GM12878 (cell line): ENCODE measurements at regions not wholly inside any gene's neighbourhood (a gene's known extent, or its start where the extent isn't known, plus 50 kb on each side); places are given as distances from the start of the nearest gene placed in this dataset.

Experiments used
- ATAC-seq: fragments of 200-7000 bp; cut with Tn5 transposase; 3 replicates; pipeline ENCODE4 v1.9.1; 2020; ENCODE audit warnings: mild to moderate bottlenecking, moderate library complexity
- BruUV-seq: library from RNA; stranded (reverse); fragments of 400-500 nt; replicated peaks from 2 replicates; lab custom pipeline; 2021; lab: Mats Ljungman, UMichigan
- CTCF ChIA-PET: fragments of 300-600 bp; sonication (Branson Sonifier 250); formaldehyde crosslinking; extraction: SDS; loops from one replicate; lab custom pipeline; 2021; ENCODE audit warnings: inconsistent platforms; lab: Yijun Ruan, JAX
- POLR2A ChIA-PET: fragments of 350-600 bp; formaldehyde crosslinking; extraction: SDS; loops from one replicate; lab custom pipeline; 2021; ENCODE audit warnings: inconsistent platforms; lab: Charles Lee
- RAD21 ChIA-PET: fragments of 300-600 bp; sonication (Branson Sonifier 250); formaldehyde crosslinking; loops from one replicate; lab custom pipeline; 2023; ENCODE audit warnings: antibody characterized with exemption; ENCODE audit not compliant: unreplicated experiment; lab: Charles Lee
- SMC1A ChIA-PET: fragments of 300-600 bp; sonication (Branson Sonifier 250); formaldehyde crosslinking; loops from one replicate; lab custom pipeline; 2023; ENCODE audit not compliant: unreplicated experiment, uncharacterized antibody; lab: Charles Lee
- DNase-seq: peaks from one replicate; pipeline ENCODE4 v3.0.0-alpha.2; 2011; ENCODE audit warnings: low read depth, low spot score
- FAIRE-seq: peaks from 3 replicates; lab custom pipeline; 2011; peaks lifted over from hg19 to GRCh38; lab: Jason Lieb, UNC
- H2AFZ ChIP-seq: 2 replicates; pipeline ENCODE4 v1.6.0; 2011; ENCODE audit warnings: low read depth, low read length, control low read depth; ENCODE audit not compliant: control insufficient read depth
- H3K27ac ChIP-seq: 2 replicates; pipeline ENCODE4 v1.5.1; 2011; ENCODE audit warnings: control low read depth; ENCODE audit not compliant: control insufficient read depth, insufficient read depth
- H3K27me3 ChIP-seq, 2 experiments: replicated peaks in 1 of 2; 2 replicates each; pipeline versions ENCODE4 v1.6.0 to v1.6.1; 2011; ENCODE audit warnings: low read length in 1 of 2; ENCODE audit not compliant: control insufficient read depth in 2 of 2, insufficient read depth in 2 of 2
- H3K36me3 ChIP-seq, 2 experiments: 2 replicates each; pipeline ENCODE4 v1.5.1; 2011; ENCODE audit warnings: low read length in 1 of 2; ENCODE audit not compliant: control insufficient read depth in 2 of 2, insufficient read depth in 2 of 2
- H3K4me1 ChIP-seq: 2 replicates; pipeline ENCODE4 v1.6.1; 2011; ENCODE audit warnings: mild to moderate bottlenecking, low read length, moderate library complexity, mixed read lengths; ENCODE audit not compliant: control insufficient read depth, insufficient read depth
- H3K4me2 ChIP-seq: 2 replicates; pipeline ENCODE4 v1.6.0; 2011; ENCODE audit warnings: control low read depth; ENCODE audit not compliant: control insufficient read depth, insufficient read depth
- H3K4me3 ChIP-seq: fragments of 200-600 bp; sonication (generic); 2 replicates; pipeline ENCODE4 v1.5.1; 2016
- H3K79me2 ChIP-seq: 2 replicates; pipeline ENCODE4 v1.6.0; 2011; ENCODE audit warnings: low read length; ENCODE audit not compliant: control insufficient read depth, insufficient read depth
- H3K9ac ChIP-seq: 2 replicates; pipeline ENCODE4 v1.8.0; 2011; ENCODE audit warnings: low read length, control low read depth, mixed read lengths; ENCODE audit not compliant: control insufficient read depth, insufficient read depth
- H3K9me3 ChIP-seq: replicated peaks from 3 replicates; pipeline ENCODE4 v1.5.1; 2011; ENCODE audit warnings: mild to moderate bottlenecking, low read length; ENCODE audit not compliant: control insufficient read depth, insufficient read depth
- H4K20me1 ChIP-seq: 2 replicates; pipeline ENCODE4 v1.6.0; 2011; ENCODE audit not compliant: control insufficient read depth, insufficient read depth
- HDAC2 ChIP-seq: fragments of 200-600 bp; sonication (generic); IDR thresholded peaks from 2 replicates; pipeline ENCODE4 v1.6.1; 2017
- WGBS: methylation state at CpG from one replicate; pipeline ENCODE4 v1.1.6; 2016; ENCODE audit warnings: low lambda C conversion rate; ENCODE audit not compliant: insufficient replicate concordance, insufficient coverage; ENCODE audit errors: missing lambda C conversion rate; 5-methylcytosine and 5-hydroxymethylcytosine counted together
- in situ Hi-C: fragments of 300-500 bp; cut with MboI; formaldehyde crosslinking; loops from 9 replicates; pipeline ENCODE4 v1.14.3; 2018; ENCODE audit warnings: mixed read lengths
- intact Hi-C: fragments of 100-400 bp; cut with micrococcal nuclease; formaldehyde crosslinking; loops from one replicate; pipeline ENCODE4 v1.14.2; 2022; ENCODE audit not compliant: unreplicated experiment
- TF ChIP-seq, protein P1 (sequence below): fragments of 450-650 bp; IDR thresholded peaks from 2 replicates; pipeline ENCODE4 v1.6.1; 2018; ENCODE audit warnings: borderline replicate concordance, mild to moderate bottlenecking; ENCODE audit not compliant: partially characterized antibody
- TF ChIP-seq, protein P2 (sequence below): IDR thresholded peaks from 2 replicates; pipeline ENCODE4 v1.6.1; 2012; ENCODE audit warnings: low read depth, low read length, improper control_type of control experiment
- TF ChIP-seq, protein P3 (sequence below): IDR thresholded peaks from 2 replicates; pipeline ENCODE4 v1.6.1; 2011; ENCODE audit warnings: mild to moderate bottlenecking, low read depth, low read length, moderate library complexity; ENCODE audit not compliant: insufficient replicate concordance

DNA sequence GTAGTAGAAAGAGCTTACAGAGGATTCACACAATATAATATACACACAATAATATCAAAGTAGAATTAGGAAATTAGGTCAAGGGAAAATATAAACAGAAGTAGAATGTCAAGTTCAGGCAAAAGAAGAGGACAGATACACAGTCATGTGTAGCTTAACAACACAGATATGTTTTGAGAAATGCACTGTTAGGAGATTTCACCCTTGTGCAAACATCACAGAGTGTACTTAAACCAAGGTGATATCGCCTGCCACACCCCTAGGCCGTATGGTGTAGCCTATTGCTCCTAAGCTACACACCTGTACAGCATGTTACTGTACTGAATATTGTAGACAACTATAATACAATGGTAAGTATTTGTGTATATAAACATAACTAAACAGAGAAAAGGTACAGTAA, 110.0 kb upstream of the EDNRA start:
- in situ Hi-C loops: no loop called here
- H3K4me2 ChIP-seq: no peak overlapping the region
- BruUV-seq: no TSS peak
- TF ChIP-seq, protein P1, sequence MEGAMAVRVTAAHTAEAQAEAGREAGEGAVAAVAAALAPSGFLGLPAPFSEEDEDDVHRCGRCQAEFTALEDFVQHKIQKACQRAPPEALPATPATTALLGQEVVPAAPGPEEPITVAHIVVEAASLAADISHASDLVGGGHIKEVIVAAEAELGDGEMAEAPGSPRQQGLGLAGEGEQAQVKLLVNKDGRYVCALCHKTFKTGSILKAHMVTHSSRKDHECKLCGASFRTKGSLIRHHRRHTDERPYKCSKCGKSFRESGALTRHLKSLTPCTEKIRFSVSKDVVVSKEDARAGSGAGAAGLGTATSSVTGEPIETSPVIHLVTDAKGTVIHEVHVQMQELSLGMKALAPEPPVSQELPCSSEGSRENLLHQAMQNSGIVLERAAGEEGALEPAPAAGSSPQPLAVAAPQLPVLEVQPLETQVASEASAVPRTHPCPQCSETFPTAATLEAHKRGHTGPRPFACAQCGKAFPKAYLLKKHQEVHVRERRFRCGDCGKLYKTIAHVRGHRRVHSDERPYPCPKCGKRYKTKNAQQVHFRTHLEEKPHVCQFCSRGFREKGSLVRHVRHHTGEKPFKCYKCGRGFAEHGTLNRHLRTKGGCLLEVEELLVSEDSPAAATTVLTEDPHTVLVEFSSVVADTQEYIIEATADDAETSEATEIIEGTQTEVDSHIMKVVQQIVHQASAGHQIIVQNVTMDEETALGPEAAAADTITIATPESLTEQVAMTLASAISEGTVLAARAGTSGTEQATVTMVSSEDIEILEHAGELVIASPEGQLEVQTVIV: no peak
- TF ChIP-seq, protein P2, sequence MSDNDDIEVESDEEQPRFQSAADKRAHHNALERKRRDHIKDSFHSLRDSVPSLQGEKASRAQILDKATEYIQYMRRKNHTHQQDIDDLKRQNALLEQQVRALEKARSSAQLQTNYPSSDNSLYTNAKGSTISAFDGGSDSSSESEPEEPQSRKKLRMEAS: no peak
- TF ChIP-seq, protein P3, sequence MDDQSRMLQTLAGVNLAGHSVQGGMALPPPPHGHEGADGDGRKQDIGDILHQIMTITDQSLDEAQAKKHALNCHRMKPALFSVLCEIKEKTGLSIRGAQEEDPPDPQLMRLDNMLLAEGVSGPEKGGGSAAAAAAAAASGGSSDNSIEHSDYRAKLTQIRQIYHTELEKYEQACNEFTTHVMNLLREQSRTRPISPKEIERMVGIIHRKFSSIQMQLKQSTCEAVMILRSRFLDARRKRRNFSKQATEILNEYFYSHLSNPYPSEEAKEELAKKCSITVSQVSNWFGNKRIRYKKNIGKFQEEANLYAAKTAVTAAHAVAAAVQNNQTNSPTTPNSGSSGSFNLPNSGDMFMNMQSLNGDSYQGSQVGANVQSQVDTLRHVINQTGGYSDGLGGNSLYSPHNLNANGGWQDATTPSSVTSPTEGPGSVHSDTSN: no peak
- TF ChIP-seq HDAC2: no peak
- TF ChIP-seq, all 136 proteins: peak for 0
- no peak overlapping the region for H2AFZ ChIP-seq
- FAIRE-seq (no peak), ATAC-seq (no peak), DNase-seq (no peak)
- H3K9ac ChIP-seq: no peak overlapping the region
- no peaks in the 10 kb centered on the region for H3K27me3 ChIP-seq
- RAD21 ChIA-PET: no interaction called here
- no peaks in the 10 kb centered on the region for H3K4me1 ChIP-seq
- H3K79me2 ChIP-seq: no peaks in the 10 kb centered on the region
- SMC1A ChIA-PET: no interaction called here
- no peaks in the 10 kb centered on the region for H4K20me1 ChIP-seq
- 0% methylated on average over 2 of the region's 2 CpGs for WGBS
- H3K4me3 ChIP-seq: no peak overlapping the region
- POLR2A ChIA-PET: no interaction called here
- H3K9me3 ChIP-seq: no peaks in the 10 kb centered on the region
- CTCF ChIA-PET: interaction anchor here (0.7 kb wide), 1 partner anchor 19 kb away, joined by 4 read pairs; no protein-coding TSS in a partner anchor
- H3K27ac ChIP-seq: no peak overlapping the region
- intact Hi-C loops: no loop called here
- no peaks in the 10 kb centered on the region for H3K36me3 ChIP-seq
